Mammary epithelial cell (primary cell): ENCODE measurements at regions not wholly inside any gene's neighbourhood (a gene's known extent, or its start where the extent isn't known, plus 50 kb on each side); places are given as distances from the start of the nearest gene placed in this dataset.
"Not testable (repeated sequence)": the region's sequence is repeated elsewhere in the genome, so short reads cannot be mapped to it uniquely, and the experiment has no call there.

Experiments
- CTCF ChIP-seq, 2 donors: IDR thresholded peaks in 1 of 2; conservative IDR thresholded peaks in 1 of 2; 2 replicates each; pipeline ENCODE4 v1.5.1; 2011 to 2012; ENCODE audit warnings: inconsistent platforms in 2 of 2, low read length in 2 of 2, mild to moderate bottlenecking in 2 of 2, control low read depth in 1 of 2, low read depth in 1 of 2; ENCODE audit not compliant: insufficient read depth in 1 of 2; ENCODE audit errors: extremely low read depth in 1 of 2
- EZH2 ChIP-seq: IDR thresholded peaks from 2 replicates; pipeline ENCODE4 v1.6.1; 2012; ENCODE audit warnings: low read length, inconsistent platforms, borderline replicate concordance

GRCh38 chr10:42281896-42282295, 356.5 kb downstream of the ZNF33B start:
- not testable (repeated sequence) for TF ChIP-seq EZH2; CTCF (conservative IDR thresholded peaks at IDR 0.05 in 1 of 2, IDR thresholded peaks at IDR 0.05 in 1 of 2; ENCODE audit: extremely low read depth in 1 of 2, insufficient read depth in 1 of 2, low read depth in 1 of 2, low read length in 2 of 2)
